ENCODE measurements at regions not wholly inside any gene's neighbourhood (a gene's known extent, or its start where the extent isn't known, plus 50 kb on each side); places are given as distances from the start of the nearest gene placed in this dataset.

DNA sequence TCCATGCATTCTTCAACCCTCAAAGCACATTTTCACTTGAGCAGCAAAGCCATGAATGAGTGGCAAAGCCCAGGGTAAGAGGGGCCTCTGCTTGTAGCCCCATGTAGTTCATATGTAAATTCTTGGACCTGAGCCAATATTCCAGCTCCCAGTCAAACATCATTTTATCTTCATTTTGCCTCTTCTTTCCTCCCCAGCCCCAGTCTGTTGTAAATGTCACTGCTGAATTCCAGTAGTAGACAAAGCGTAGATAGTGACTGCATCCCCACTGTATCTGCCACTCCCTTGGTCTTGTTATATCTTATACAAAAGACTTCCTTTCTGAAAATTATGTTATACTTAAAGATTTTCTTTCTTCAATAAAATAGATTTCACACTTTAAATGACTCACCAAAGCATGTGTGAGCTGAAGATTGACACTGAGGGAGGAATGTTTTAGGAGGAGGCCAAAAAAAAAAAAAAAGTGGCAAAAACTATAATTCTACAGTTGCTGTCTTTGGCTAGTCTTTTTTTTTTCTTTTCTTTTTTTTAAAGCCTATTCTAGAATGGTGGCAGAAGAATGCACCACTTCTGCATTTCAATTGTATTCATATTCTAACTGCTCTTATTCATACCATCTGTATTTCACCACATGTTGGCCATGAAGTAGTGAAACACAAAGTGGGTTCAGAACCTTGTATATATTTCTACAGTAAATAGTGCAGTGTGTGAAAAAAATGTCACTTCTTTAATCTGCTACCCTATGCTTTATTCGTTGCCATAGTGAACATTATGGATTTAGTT lies 306.1 kb downstream of the CPS1 start:
- TF ChIP-seq, protein P1, sequence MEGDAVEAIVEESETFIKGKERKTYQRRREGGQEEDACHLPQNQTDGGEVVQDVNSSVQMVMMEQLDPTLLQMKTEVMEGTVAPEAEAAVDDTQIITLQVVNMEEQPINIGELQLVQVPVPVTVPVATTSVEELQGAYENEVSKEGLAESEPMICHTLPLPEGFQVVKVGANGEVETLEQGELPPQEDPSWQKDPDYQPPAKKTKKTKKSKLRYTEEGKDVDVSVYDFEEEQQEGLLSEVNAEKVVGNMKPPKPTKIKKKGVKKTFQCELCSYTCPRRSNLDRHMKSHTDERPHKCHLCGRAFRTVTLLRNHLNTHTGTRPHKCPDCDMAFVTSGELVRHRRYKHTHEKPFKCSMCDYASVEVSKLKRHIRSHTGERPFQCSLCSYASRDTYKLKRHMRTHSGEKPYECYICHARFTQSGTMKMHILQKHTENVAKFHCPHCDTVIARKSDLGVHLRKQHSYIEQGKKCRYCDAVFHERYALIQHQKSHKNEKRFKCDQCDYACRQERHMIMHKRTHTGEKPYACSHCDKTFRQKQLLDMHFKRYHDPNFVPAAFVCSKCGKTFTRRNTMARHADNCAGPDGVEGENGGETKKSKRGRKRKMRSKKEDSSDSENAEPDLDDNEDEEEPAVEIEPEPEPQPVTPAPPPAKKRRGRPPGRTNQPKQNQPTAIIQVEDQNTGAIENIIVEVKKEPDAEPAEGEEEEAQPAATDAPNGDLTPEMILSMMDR (IDR thresholded peaks at IDR 0.05), result no peak
- TF ChIP-seq FOSL2 (IDR thresholded peaks at IDR 0.05) (no peak), FOSL2 (CRISPR knock-in tag; IDR thresholded peaks at IDR 0.05) (no peak), RAD21 (conservative IDR thresholded peaks at IDR 0.05 in 1 of 2, IDR thresholded peaks at IDR 0.05 in 1 of 2) (no peak), RCOR1 (IDR thresholded peaks at IDR 0.05; ENCODE audit: low read depth, low read length) (no peak), ZC3H11A (IDR thresholded peaks at IDR 0.05) (no peak), JUN (IDR thresholded peaks at IDR 0.05) (no peak), RARB (CRISPR knock-in tag; IDR thresholded peaks at IDR 0.05) (no peak), ZNF302 (CRISPR knock-in tag; IDR thresholded peaks at IDR 0.05) (no peak), NR3C1 (IDR thresholded peaks at IDR 0.05) (no peak)
- TF ChIP-seq, protein P2, sequence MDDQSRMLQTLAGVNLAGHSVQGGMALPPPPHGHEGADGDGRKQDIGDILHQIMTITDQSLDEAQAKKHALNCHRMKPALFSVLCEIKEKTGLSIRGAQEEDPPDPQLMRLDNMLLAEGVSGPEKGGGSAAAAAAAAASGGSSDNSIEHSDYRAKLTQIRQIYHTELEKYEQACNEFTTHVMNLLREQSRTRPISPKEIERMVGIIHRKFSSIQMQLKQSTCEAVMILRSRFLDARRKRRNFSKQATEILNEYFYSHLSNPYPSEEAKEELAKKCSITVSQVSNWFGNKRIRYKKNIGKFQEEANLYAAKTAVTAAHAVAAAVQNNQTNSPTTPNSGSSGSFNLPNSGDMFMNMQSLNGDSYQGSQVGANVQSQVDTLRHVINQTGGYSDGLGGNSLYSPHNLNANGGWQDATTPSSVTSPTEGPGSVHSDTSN (IDR thresholded peaks at IDR 0.05), result no peak

All from A549 (cell line).